SK-N-SH (cell line): ENCODE measurements at regions not wholly inside any gene's neighbourhood (a gene's known extent, or its start where the extent isn't known, plus 50 kb on each side); places are given as distances from the start of the nearest gene placed in this dataset.
"Not testable (repeated sequence)": the region's sequence is repeated elsewhere in the genome, so short reads cannot be mapped to it uniquely, and the experiment has no call there.

Experiments used
- CTCF ChIP-seq: fragments of 200-600 bp; sonication (generic); IDR thresholded peaks from 2 replicates; pipeline ENCODE4 v1.6.1; 2017; ENCODE audit warnings: antibody characterized with exemption, mild to moderate bottlenecking, moderate library complexity
- RFX5 ChIP-seq: IDR thresholded peaks from 2 replicates; pipeline ENCODE4 v1.6.1; 2012; ENCODE audit warnings: mild to moderate bottlenecking, improper control_type of control experiment, low read length
- TEAD4 ChIP-seq: IDR thresholded peaks from 2 replicates; pipeline ENCODE4 v1.4.0; 2012; ENCODE audit warnings: mild to moderate bottlenecking, borderline replicate concordance; ENCODE audit not compliant: insufficient read depth

GRCh38 chr6:67879928-67880327, 755.2 kb upstream of the ADGRB3 start:
- TF ChIP-seq RFX5, CTCF, TEAD4: not testable (repeated sequence)
